ENCODE measurements at regions not wholly inside any gene's neighbourhood (a gene's known extent, or its start where the extent isn't known, plus 50 kb on each side); places are given as distances from the start of the nearest gene placed in this dataset.

GRCh38 chr2:168327328-168327727, 79.9 kb upstream of the STK39 start:
- BruUV-seq (replicated peaks) = no TSS peak
- Histone ChIP-seq H3K4me3 (ENCODE audit: low read depth in 2 of 2, low read length in 2 of 2) (no peak overlapping the region), H3K36me3 (ENCODE audit: control insufficient read depth, insufficient read depth, low read length) (no peaks in the 10 kb centered on the region), H3K4me1 (ENCODE audit: control insufficient read depth, insufficient read depth, low read length) (no peaks in the 10 kb centered on the region), H3K27ac (ENCODE audit: low read length) (no peak overlapping the region), H3K27me3 (ENCODE audit: control insufficient read depth, insufficient read depth, low read length) (peaks cover 9% of the 10 kb centered on the region), H3K9me3 (ENCODE audit: control insufficient read depth, insufficient read depth, low read depth, low read length) (peaks cover 3% of the 10 kb centered on the region; the same call in 1 of the 2 replicates)
- intact Hi-C loops (cut with micrococcal nuclease; ENCODE audit: unreplicated experiment) (no loop called here), in situ Hi-C loops (cut with HindIII; ENCODE audit: low pct_unique_long_range_greater_than_20kb, low sequenced_read_pairs) (no loop called here)
- CTCF ChIA-PET = no interaction called here
- POLR2A ChIA-PET = no interaction called here
- TF ChIP-seq TCF7L2 (IDR thresholded peaks at IDR 0.05; ENCODE audit: low read depth, low read length) (no peak), CTCF (IDR thresholded peaks at IDR 0.05) (no peak), REST (IDR thresholded peaks at IDR 0.05; ENCODE audit: insufficient read depth in 1 of 2, low read depth in 2 of 2, low read length in 1 of 2) (no peak), SIN3A (IDR thresholded peaks at IDR 0.05; ENCODE audit: borderline replicate concordance, insufficient read depth, low read depth, low read length) (no peak), POLR2AphosphoS5 (IDR thresholded peaks at IDR 0.05; ENCODE audit: low read depth, low read length) (no peak)
- DNase-seq (ENCODE audit: low read depth, low spot score) = no peak
- no peak for ATAC-seq

DNA sequence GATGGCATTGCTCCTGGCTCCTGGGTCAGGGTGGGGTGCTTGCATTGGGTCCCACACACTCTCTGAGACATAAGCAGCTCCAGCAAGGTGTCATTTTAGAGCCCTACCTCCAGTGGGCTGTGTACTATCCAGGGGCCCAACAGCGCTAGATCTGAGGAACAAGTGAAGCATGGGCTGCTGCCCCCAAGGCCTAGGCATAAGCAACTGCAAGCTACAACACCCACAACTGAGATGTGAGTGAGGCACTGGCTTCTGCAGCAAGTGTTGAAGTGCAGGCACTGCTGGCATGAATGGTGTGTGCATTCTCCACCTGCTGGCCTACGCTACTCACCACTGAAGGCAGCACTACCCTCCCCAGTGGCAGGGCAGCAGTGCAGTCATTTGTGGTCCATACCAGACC, 81.0 kb upstream of the STK39 start:
- H3K27ac ChIP-seq (ENCODE audit: low read length) = no peak overlapping the region
- no peaks in the 10 kb centered on the region for H3K4me1 ChIP-seq (ENCODE audit: control insufficient read depth, insufficient read depth, low read length)
- DNase-seq (ENCODE audit: low read depth, low spot score) (no peak), ATAC-seq (no peak)
- CTCF ChIA-PET = no interaction called here
- intact Hi-C loops (cut with micrococcal nuclease; ENCODE audit: unreplicated experiment) (no loop called here), in situ Hi-C loops (cut with HindIII; ENCODE audit: low pct_unique_long_range_greater_than_20kb, low sequenced_read_pairs) (no loop called here)
- H3K36me3 ChIP-seq (ENCODE audit: control insufficient read depth, insufficient read depth, low read length) = no peaks in the 10 kb centered on the region
- BruUV-seq (replicated peaks) = no TSS peak
- peaks cover 4% of the 10 kb centered on the region; the same call in 1 of the 2 replicates for H3K27me3 ChIP-seq (ENCODE audit: control insufficient read depth, insufficient read depth, low read length)
- H3K9me3 ChIP-seq (ENCODE audit: control insufficient read depth, insufficient read depth, low read depth, low read length) = peaks cover 3% of the 10 kb centered on the region; the same call in 1 of the 2 replicates
- TF ChIP-seq CTCF (IDR thresholded peaks at IDR 0.05) = no peak
- no peak for TF ChIP-seq REST (IDR thresholded peaks at IDR 0.05; ENCODE audit: insufficient read depth in 1 of 2, low read depth in 2 of 2, low read length in 1 of 2)
- TF ChIP-seq POLR2AphosphoS5 (IDR thresholded peaks at IDR 0.05; ENCODE audit: low read depth, low read length) = no peak
- no peak for TF ChIP-seq SIN3A (IDR thresholded peaks at IDR 0.05; ENCODE audit: borderline replicate concordance, insufficient read depth, low read depth, low read length)
- no peak for TF ChIP-seq TCF7L2 (IDR thresholded peaks at IDR 0.05; ENCODE audit: low read depth, low read length)
- POLR2A ChIA-PET = no interaction called here
- no peak overlapping the region for H3K4me3 ChIP-seq (ENCODE audit: low read depth in 2 of 2, low read length in 2 of 2)

Measured in Panc1 (cell line).